NB4 (cell line): ENCODE measurements at regions not wholly inside any gene's neighbourhood (a gene's known extent, or its start where the extent isn't known, plus 50 kb on each side); places are given as distances from the start of the nearest gene placed in this dataset.

ENCODE experiments used
- DNase-seq: peaks from one replicate; pipeline ENCODE4 v3.0.0; 2010; ENCODE audit warnings: low read depth
- H3K4me3 ChIP-seq: one replicate; pipeline ENCODE4 v1.5.1; 2011; ENCODE audit warnings: mild to moderate bottlenecking, low read depth, low read length, moderate library complexity
- CTCF ChIP-seq: IDR thresholded peaks from one replicate; pipeline ENCODE4 v1.5.1; 2012; ENCODE audit warnings: low read depth, low read length
- MAX ChIP-seq: IDR thresholded peaks from 2 replicates; pipeline ENCODE4 v1.6.1; 2011; ENCODE audit warnings: low read depth, low read length
- MYC ChIP-seq: IDR thresholded peaks from 2 replicates; pipeline ENCODE4 v1.6.1; 2011; ENCODE audit warnings: low read depth, low read length
- POLR2A ChIP-seq: IDR thresholded peaks from 2 replicates; pipeline ENCODE4 v1.6.1; 2011; ENCODE audit warnings: mild to moderate bottlenecking; ENCODE audit not compliant: insufficient read length; ENCODE audit errors: extremely low read depth

DNA sequence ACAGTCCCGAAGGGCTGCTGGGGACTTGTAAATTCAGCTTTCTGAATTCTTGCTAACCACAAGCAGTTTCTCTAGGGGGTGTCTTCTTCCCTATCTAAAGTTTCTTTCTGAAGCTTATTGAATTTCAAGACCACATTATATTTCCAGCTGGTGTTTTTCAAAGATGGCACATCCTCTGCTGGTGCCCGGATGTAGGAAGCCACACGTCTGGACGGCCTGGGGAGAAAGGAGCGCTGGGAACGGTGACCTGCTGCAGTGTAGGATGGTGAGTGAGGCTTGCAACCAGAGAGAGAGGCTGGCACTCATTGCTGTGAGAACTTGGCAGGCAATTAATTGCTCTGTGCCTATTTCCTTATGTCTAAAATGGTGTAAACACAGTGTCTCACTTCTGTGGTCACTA lies 776.4 kb downstream of the TYW1 start:
- TF ChIP-seq MAX, result no peak
- no peak for TF ChIP-seq POLR2A
- no peak for TF ChIP-seq CTCF
- no peak for TF ChIP-seq MYC
- no peak overlapping the region for H3K4me3 ChIP-seq
- no peak for DNase-seq

- no peak for TF ChIP-seq CTCF
- TF ChIP-seq MAX, result no peak
- no peak for TF ChIP-seq MYC
- no peak for TF ChIP-seq POLR2A
- DNase-seq, result no peak
- H3K4me3 ChIP-seq, result no peak overlapping the region
Measured at GRCh38 chr7:67777119-67777518, 780.5 kb downstream of the TYW1 start.

- H3K4me3 ChIP-seq, result no peak overlapping the region
- DNase-seq, result no peak
- TF ChIP-seq CTCF (no peak), MYC (no peak), POLR2A (no peak), MAX (no peak)
Measured at GRCh38 chr7:67781841-67782240, 785.2 kb downstream of the TYW1 start.

DNA sequence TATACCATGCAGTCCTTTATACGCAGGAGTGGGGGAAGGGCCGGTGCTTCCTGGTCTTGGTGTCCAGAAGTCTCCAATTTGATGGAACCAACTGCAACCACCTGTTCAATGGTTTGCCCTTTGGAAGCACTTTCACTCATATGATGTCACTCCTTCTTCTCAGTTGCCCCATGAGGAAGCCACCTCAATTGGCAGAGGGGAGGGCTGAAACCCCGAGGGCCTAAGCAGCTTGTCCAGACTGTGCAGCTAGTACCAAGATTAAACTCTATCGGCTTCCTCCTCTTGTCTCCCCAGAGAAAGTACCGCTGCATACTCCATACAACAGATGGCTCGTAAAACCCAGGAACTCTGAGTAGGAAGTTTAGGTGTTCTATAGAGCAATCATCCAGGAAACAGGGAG lies 789.4 kb downstream of the TYW1 start:
- no peak for TF ChIP-seq POLR2A
- TF ChIP-seq MYC, result no peak
- no peak for TF ChIP-seq CTCF
- no peak for TF ChIP-seq MAX
- DNase-seq, result no peak
- H3K4me3 ChIP-seq, result no peak overlapping the region

- H3K4me3 ChIP-seq, result no peak overlapping the region
- peak; percentile 15 for TF ChIP-seq CTCF
- TF ChIP-seq POLR2A, result no peak
- DNase-seq, result no peak
Measured at GRCh38 chr7:67788669-67789068, 792.0 kb downstream of the TYW1 start.

GRCh38 chr7:67791918-67792317 lies 795.3 kb downstream of the TYW1 start:
- DNase-seq, result no peak
- TF ChIP-seq CTCF, result no peak
- TF ChIP-seq MYC, result no peak
- no peak for TF ChIP-seq MAX
- no peak for TF ChIP-seq POLR2A

More at GRCh38 chr7:67791918-67792317, 795.3 kb downstream of the TYW1 start:
- no peak overlapping the region for H3K4me3 ChIP-seq
